Effector CD8-positive, alpha-beta T cell (primary cell): ENCODE measurements at regions not wholly inside any gene's neighbourhood (a gene's known extent, or its start where the extent isn't known, plus 50 kb on each side); places are given as distances from the start of the nearest gene placed in this dataset.
"Not testable (repeated sequence)": the region's sequence is repeated elsewhere in the genome, so short reads cannot be mapped to it uniquely, and the experiment has no call there.

ENCODE experiments used
- DNase-seq: peaks from one replicate; lab custom pipeline; 2025; lab: John Stamatoyannopoulos, UW

- DNase-seq, result not testable (repeated sequence)
Observed at GRCh38 chr6:140189263-140189662, 814.8 kb upstream of the CITED2 start.

DNA sequence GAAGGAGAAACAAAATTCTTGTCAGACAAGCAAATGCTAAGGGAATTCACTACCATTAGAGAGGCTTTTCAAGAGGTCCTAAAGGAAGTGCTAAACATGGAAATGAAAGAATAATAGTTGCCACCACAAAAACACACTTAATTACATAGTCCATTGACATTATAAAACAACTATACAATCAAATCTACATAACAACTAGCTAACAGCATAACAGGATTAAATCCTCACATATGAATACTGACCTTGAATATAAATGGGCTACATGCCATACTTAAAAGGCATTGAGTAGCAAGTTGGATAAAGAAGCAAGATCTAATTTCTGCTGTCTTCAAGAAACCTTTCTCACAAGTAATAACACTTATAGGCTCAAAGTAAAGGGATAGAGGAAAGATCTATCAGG, 811.5 kb upstream of the CITED2 start:
- no peak for DNase-seq

GRCh38 chr6:140183881-140184280, 809.4 kb upstream of the CITED2 start:
- DNase-seq, result no peak

- no peak for DNase-seq
Observed at GRCh38 chr6:140182821-140183220, 808.4 kb upstream of the CITED2 start.

DNA sequence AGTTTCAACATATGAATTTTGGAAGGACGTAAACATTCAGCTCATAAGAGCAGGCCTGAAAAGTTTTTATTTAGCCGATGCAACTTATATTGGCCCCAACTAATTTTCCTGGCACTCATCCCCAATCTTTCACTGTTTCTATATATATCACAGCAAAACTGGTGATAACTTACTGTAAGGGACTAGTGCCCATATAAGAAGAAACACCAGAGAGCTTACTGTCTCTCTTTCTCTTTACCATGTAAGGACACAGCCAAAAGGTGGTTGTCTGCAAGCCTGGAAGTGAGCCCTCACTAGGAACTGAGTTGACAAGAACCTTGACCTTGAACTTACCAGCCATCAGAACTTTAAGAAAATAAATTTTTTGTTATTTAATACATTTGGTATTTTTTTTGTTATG, 807.4 kb upstream of the CITED2 start:
- no peak for DNase-seq

GRCh38 chr6:140180306-140180705, 805.9 kb upstream of the CITED2 start:
- DNase-seq, result no peak

DNA sequence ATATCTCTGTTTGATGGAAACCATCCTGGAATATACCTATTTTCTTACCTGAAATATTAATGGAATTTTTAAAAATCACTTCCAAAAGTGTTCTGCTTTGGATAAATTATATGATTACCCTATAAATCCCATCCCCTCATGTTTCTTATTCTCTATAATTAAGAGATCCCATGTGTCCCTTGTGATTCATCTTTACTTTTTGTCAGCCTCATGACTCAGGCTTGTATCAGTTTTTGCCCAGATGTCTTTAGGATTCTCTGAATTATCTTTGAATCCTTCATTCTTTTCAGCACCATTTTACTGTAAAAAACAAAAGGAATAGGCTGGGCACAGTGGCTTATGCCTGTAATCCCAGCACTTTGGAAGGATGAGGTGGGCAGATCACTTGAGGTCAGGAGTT, 804.5 kb upstream of the CITED2 start:
- no peak for DNase-seq

- no peak for DNase-seq
Observed at GRCh38 chr6:140178520-140178919, 804.1 kb upstream of the CITED2 start.

GRCh38 chr6:140176306-140176705, 801.9 kb upstream of the CITED2 start:
- no peak for DNase-seq

GRCh38 chr6:140175486-140175885, 801.0 kb upstream of the CITED2 start:
- no peak for DNase-seq

DNA sequence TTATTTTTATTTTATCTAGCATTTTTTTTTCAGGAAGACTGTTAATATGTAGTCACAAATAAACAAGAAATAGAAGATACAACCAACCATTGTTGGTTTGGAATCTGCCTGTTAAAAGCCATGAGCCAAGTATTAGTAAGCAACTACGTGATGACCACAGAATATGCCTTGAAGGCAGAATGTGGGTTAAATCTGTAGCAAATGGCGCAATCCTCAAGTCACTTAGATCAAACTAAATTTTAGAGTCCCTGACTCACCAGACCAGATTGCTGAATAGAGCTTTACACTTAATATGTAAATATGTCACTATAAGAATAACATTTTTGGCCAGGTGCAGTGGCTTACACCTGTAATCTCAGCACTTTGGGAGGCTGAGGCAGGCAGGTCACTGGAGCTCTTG, 800.1 kb upstream of the CITED2 start:
- DNase-seq, result no peak

GRCh38 chr6:140168365-140168764, 793.9 kb upstream of the CITED2 start:
- DNase-seq, result no peak

GRCh38 chr6:140160909-140161308, 786.5 kb upstream of the CITED2 start:
- DNase-seq, result no peak

- no peak for DNase-seq
Observed at GRCh38 chr6:140160494-140160893, 786.0 kb upstream of the CITED2 start.

GRCh38 chr6:140156131-140156530, 781.7 kb upstream of the CITED2 start:
- DNase-seq, result no peak

- no peak for DNase-seq
Observed at GRCh38 chr6:140155451-140156126, 781.1 kb upstream of the CITED2 start.

- no peak for DNase-seq
Observed at GRCh38 chr6:140153703-140154102, 779.3 kb upstream of the CITED2 start.

DNA sequence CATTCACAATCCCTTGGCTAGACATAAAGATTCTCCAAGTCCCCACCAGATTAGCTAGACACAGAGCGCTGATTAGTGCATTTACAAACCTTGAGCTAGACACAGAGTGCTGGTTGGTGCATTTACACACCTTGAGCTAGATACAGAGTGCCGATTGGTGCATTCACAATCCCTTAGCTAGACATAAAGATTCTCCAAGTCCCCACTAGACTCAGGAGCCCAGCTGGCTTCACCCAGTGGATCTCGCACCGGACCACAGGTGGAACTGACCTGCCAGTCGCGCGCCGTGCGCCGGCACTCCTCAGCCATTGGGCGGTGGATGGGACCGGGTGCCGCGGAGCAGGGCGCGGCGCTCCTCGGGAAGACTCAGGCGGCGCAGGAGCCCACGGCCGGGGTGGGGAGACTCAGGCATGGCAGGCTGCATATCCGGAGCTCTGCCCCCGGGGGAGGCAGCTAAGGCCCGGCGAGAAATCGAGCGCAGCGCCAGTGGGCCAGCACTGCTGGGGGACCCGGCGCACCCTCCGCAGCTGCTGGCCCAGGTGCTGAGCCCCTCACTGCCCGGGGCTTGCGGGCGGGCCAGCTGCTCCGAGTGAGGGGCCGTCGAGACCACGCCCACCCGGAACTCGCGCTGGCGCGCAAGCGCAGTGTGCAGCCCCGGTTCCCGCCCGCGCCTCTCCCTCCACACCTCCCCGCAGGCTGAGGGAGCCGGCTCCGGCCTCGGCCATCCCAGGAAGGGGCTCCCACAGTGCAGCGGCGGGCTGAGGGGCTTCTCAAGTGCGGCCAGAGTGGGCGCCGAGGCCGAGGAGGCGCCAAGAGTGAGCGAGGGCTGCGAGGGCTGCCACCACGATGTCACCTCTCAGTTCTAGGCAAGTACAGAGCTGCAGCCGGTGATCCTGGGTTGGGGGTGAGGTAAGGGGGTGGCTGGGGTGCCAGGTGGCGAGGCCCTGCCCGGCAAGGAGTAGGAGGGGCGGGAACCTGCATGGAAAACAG, 773.7 kb upstream of the CITED2 start:
- not testable (repeated sequence) for DNase-seq

DNA sequence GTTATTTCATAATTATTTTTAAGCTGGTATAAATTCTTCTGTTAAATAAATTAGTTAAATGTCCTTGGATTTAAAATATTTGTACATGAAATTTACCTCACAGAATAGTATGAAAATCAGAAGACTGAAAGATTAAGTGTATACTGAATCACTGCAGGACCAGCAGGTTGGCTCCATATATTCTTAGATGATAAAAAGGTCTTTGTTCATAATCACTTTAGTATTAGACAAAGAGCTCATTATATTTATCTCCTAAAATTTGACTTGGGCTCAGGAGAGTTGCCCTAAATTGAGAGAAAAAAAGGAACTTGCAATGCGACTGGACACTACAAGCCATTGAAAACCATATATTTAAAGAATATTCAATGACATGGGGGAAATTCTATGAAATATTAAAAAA, 766.4 kb upstream of the CITED2 start:
- no peak for DNase-seq

DNA sequence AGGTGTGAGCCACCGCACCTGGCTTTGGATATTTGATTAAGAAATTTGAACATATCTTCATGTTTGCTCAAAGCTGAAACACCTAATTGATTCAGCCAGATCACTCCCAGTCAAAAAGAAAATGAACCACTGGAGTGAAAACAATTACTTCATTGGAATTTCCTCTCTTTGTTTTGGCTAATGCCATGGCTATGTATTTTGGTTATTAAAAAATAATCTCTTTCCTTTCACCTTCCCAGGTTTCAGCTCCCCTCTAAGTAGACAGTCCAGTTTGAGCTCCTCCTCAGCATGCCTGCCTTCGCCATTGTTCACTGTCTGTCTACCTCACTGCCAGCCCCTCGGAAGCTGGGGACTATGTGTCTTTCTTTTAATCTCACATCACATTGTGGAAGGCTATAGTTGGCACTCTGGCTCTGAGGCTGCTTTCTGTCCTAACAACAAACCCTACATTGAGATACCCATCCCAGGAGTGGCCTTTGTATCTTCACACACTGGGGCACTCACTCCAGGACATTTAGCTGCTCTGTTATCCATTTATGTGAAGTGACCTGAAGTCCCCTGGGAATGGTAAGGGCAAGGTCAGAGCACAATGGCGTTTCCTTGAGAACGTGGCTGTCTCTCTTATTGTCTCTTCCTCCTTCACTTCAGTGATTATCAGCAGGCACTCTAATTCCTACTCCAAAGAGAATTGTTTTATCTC, 764.0 kb upstream of the CITED2 start:
- no peak for DNase-seq

DNA sequence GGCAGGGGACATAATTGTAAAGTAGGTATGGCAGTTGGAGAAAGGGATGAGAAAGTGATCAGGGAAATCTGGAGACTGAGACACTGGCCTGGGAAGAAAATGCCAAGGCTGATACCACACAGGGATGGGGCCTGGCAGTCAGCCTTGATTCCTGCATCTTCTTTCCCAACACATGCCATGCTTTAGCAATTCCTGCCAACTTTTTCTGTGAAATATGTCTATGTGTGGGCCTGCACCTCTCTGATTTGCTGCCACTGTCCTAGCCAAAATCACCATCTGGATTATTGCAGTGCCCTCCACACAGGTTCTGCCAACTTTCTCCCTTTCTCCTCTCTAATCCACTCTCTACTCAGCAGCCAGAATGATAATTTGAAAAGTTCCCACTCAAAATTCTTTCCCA, 759.8 kb upstream of the CITED2 start:
- no peak for DNase-seq

DNA sequence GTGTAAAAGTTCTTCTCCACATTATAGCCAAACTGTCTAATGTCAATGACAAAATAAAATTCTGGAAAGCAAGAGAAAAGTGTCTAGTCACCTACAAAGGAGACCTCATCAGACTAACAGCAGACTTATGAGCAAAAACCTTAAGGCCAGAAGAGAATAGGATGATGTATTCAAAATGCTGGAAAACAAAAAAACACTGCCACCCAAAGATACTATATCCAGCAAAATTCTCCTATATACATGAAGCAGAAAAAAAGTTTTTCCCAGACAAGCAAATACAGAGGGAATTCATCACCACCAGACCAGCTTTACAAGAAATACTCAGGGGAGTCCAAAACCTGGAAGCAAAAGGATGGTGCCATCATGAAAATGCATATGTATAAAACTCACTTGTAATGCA, 755.6 kb upstream of the CITED2 start:
- no peak for DNase-seq

DNA sequence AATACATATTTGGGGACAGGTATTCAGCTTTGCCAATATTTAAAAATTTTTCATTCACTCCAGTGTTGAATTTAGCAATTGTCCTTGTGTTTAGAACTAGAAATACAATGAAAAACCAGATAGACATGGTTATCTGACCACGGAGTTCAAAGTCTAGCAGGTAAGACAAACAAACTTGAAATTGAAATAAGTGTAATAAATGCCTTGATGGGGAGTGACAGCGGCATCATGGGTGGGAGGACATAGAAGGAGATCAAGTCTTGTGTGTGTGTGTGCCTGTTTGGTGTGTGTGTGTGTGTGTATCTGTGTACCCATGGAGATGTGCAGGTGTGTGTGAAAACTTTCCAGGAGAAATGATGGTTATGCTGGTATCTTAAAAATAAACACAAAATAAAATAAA, 750.0 kb upstream of the CITED2 start:
- no peak for DNase-seq
